NCI-H2029 treated with DMSO at 0.1 percent for 48 hours (cell line): ENCODE measurements at regions not wholly inside any gene's neighbourhood (a gene's known extent, or its start where the extent isn't known, plus 50 kb on each side); places are given as distances from the start of the nearest gene placed in this dataset.
"Not testable (repeated sequence)": the region's sequence is repeated elsewhere in the genome, so short reads cannot be mapped to it uniquely, and the experiment has no call there.

ENCODE experiments used
- DNase-seq: peaks from one replicate; lab custom pipeline; 2025; lab: John Stamatoyannopoulos, UW

- not testable (repeated sequence) for DNase-seq
Measured at GRCh38 chr5:102154791-102155605, 141.1 kb downstream of the SLCO4C1 start.

- DNase-seq: no peak
Measured at GRCh38 chr5:102154291-102154690, 141.8 kb downstream of the SLCO4C1 start.

GRCh38 chr5:102153003-102153759 is 142.9 kb downstream of the SLCO4C1 start:
- peak; percentile 27 for DNase-seq

GRCh38 chr5:102139029-102139428 is 157.1 kb downstream of the SLCO4C1 start:
- DNase-seq: no peak

- no peak for DNase-seq
Measured at GRCh38 chr5:102138243-102138653, 157.8 kb downstream of the SLCO4C1 start.

- DNase-seq: no peak
Measured at GRCh38 chr5:102130890-102131289, 165.2 kb downstream of the SLCO4C1 start.

- DNase-seq: no peak
Measured at GRCh38 chr5:102130386-102130785, 165.7 kb downstream of the SLCO4C1 start.

- DNase-seq: no peak
Measured at GRCh38 chr5:102119252-102119651, 176.8 kb downstream of the SLCO4C1 start.

GRCh38 chr5:102115736-102116135 is 180.3 kb downstream of the SLCO4C1 start:
- DNase-seq: no peak

GRCh38 chr5:102114525-102115069 is 181.5 kb downstream of the SLCO4C1 start:
- DNase-seq: no peak

GRCh38 chr5:102107865-102108264 is 188.2 kb downstream of the SLCO4C1 start:
- no peak for DNase-seq

- DNase-seq: no peak
Measured at GRCh38 chr5:102106599-102106998, 189.5 kb downstream of the SLCO4C1 start.

- DNase-seq: no peak
Measured at GRCh38 chr5:102099766-102100331, 196.2 kb downstream of the SLCO4C1 start.

GRCh38 chr5:102099083-102099482 is 197.0 kb downstream of the SLCO4C1 start:
- DNase-seq: not testable (repeated sequence)

- not testable (repeated sequence) for DNase-seq
Measured at GRCh38 chr5:102098606-102099005, 197.5 kb downstream of the SLCO4C1 start.

GRCh38 chr5:102090770-102091169 is 205.3 kb downstream of the SLCO4C1 start:
- DNase-seq: peak; percentile 35

- DNase-seq: no peak
Measured at GRCh38 chr5:102089883-102090282, 206.2 kb downstream of the SLCO4C1 start.

GRCh38 chr5:102087906-102088305 is 208.2 kb downstream of the SLCO4C1 start:
- DNase-seq: no peak

- no peak for DNase-seq
Measured at GRCh38 chr5:102080288-102080687, 215.8 kb downstream of the SLCO4C1 start.

GRCh38 chr5:102077920-102078319 is 218.2 kb downstream of the SLCO4C1 start:
- DNase-seq: no peak

- no peak for DNase-seq
Measured at GRCh38 chr5:102069974-102070373, 226.1 kb downstream of the SLCO4C1 start.

GRCh38 chr5:102068870-102069269 is 227.2 kb downstream of the SLCO4C1 start:
- DNase-seq: no peak

GRCh38 chr5:102049517-102049916 is 246.6 kb downstream of the SLCO4C1 start:
- DNase-seq: peak; percentile 85
